Esophagus muscularis mucosa (tissue), 4 donors: ENCODE measurements at regions not wholly inside any gene's neighbourhood (a gene's known extent, or its start where the extent isn't known, plus 50 kb on each side); places are given as distances from the start of the nearest gene placed in this dataset.

ENCODE experiments used
- DNase-seq: peaks from one replicate; pipeline ENCODE4 v3.0.0-alpha.2; 2017; ENCODE audit errors: extremely low spot score
- H3K27ac ChIP-seq, 4 donors: fragments of 200-600 bp; sonication (generic); replicated peaks in 1 of 4; 1 replicate in 3 of 4; 2 replicates in 1 of 4; pipeline ENCODE4 v1.5.1; 2016 to 2019; ENCODE audit warnings: mild to moderate bottlenecking in 1 of 4
- H3K27me3 ChIP-seq, 4 donors: fragments of 200-600 bp; sonication (generic); one replicate each; pipeline versions ENCODE4 v1.5.1 to v1.6.0; 2016 to 2019
- H3K36me3 ChIP-seq, 4 donors: fragments of 200-600 bp; sonication (generic); one replicate each; pipeline ENCODE4 v1.5.1; 2016 to 2019
- H3K4me1 ChIP-seq, 4 donors: fragments of 200-600 bp; sonication (generic); one replicate each; pipeline ENCODE4 v1.5.1; 2016 to 2019
- H3K4me3 ChIP-seq, 4 donors: fragments of 200-600 bp; sonication (generic); 1 replicate in 2 of 4; 2 replicates in 2 of 4; pipeline ENCODE4 v1.5.1; 2016 to 2019; ENCODE audit warnings: mild to moderate bottlenecking in 4 of 4, moderate library complexity in 1 of 4
- H3K9me3 ChIP-seq, 4 donors: fragments of 200-600 bp; sonication (generic); 1 replicate in 3 of 4; 2 replicates in 1 of 4; pipeline ENCODE4 v1.5.1; 2016 to 2019
- EP300 ChIP-seq: sonication (generic); formaldehyde crosslinking; IDR thresholded peaks from one replicate; pipeline ENCODE4 v1.6.1; 2017; ENCODE audit warnings: antibody characterized with exemption
- POLR2A ChIP-seq: fragments of 450-650 bp; IDR thresholded peaks from one replicate; pipeline ENCODE4 v1.6.1; 2017; ENCODE audit warnings: antibody characterized with exemption, moderate library complexity, mild to moderate bottlenecking, low read depth
- POLR2AphosphoS5 ChIP-seq, 2 donors: sonication (generic); formaldehyde crosslinking; IDR thresholded peaks; one replicate each; pipeline ENCODE4 v1.6.1; 2017; ENCODE audit warnings: antibody characterized with exemption in 2 of 2
- WGBS: methylation state at CpG from one replicate; pipeline ENCODE4 v1.1.5; 2018; 5-methylcytosine and 5-hydroxymethylcytosine counted together
- intact Hi-C: fragments of 100-400 bp; cut with DNase I; formaldehyde crosslinking; loops from one replicate; pipeline ENCODE4 v1.15.1; 2023
- TF ChIP-seq, protein P1 (sequence below), 3 experiments: fragments of 200-600 bp in 2 of 3; fragments of 450-650 bp in 1 of 3; sonication (generic) in 2 of 3; IDR thresholded peaks; one replicate each; pipeline ENCODE4 v1.5.1; 2017 to 2019; ENCODE audit warnings: antibody characterized with exemption in 3 of 3, mild to moderate bottlenecking in 2 of 3, moderate library complexity in 1 of 3

DNA sequence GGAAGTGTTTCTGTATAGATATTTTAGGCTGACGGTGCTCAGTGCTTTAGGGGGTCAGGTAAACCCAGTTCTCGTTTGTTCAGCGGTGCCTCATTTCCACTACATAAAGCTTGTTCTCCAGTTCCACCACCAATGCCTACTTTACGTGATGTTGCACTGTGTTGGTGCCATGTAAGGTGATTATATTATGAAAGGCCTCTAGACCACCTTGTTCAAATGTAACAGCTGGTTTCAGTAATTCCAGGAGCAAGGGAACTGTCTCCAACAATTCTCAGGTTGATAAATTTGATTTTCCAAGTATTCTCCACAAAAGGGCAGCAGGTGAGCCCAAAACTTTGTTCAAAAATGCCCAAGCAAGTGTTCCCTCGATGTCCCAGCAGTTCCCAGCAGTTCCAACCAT is 83.7 kb upstream of the SEPTIN5 start:
- no peak for DNase-seq
- 83% methylated on average over 5 of the region's 5 CpGs for WGBS
- Histone ChIP-seq H3K36me3 (no peaks in the 10 kb centered on the region), H3K4me3 (no peak overlapping the region), H3K27ac (no peak overlapping the region), H3K9me3 (no peaks in the 10 kb centered on the region), H3K4me1 (no peaks in the 10 kb centered on the region), H3K27me3 (peaks cover 0 to 51% (median 1%) of the 10 kb centered on the region in 4 donors)
- TF ChIP-seq EP300 (no peak), POLR2AphosphoS5 (IDR thresholded peaks at IDR 0.05) (no peak), POLR2A (no peak)
- TF ChIP-seq, protein P1, sequence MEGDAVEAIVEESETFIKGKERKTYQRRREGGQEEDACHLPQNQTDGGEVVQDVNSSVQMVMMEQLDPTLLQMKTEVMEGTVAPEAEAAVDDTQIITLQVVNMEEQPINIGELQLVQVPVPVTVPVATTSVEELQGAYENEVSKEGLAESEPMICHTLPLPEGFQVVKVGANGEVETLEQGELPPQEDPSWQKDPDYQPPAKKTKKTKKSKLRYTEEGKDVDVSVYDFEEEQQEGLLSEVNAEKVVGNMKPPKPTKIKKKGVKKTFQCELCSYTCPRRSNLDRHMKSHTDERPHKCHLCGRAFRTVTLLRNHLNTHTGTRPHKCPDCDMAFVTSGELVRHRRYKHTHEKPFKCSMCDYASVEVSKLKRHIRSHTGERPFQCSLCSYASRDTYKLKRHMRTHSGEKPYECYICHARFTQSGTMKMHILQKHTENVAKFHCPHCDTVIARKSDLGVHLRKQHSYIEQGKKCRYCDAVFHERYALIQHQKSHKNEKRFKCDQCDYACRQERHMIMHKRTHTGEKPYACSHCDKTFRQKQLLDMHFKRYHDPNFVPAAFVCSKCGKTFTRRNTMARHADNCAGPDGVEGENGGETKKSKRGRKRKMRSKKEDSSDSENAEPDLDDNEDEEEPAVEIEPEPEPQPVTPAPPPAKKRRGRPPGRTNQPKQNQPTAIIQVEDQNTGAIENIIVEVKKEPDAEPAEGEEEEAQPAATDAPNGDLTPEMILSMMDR (IDR thresholded peaks at IDR 0.05): no peak
- intact Hi-C loops: loop anchor here (10.0 kb wide), 1 partner anchor 446 kb away; no protein-coding TSS in a partner anchor

DNA sequence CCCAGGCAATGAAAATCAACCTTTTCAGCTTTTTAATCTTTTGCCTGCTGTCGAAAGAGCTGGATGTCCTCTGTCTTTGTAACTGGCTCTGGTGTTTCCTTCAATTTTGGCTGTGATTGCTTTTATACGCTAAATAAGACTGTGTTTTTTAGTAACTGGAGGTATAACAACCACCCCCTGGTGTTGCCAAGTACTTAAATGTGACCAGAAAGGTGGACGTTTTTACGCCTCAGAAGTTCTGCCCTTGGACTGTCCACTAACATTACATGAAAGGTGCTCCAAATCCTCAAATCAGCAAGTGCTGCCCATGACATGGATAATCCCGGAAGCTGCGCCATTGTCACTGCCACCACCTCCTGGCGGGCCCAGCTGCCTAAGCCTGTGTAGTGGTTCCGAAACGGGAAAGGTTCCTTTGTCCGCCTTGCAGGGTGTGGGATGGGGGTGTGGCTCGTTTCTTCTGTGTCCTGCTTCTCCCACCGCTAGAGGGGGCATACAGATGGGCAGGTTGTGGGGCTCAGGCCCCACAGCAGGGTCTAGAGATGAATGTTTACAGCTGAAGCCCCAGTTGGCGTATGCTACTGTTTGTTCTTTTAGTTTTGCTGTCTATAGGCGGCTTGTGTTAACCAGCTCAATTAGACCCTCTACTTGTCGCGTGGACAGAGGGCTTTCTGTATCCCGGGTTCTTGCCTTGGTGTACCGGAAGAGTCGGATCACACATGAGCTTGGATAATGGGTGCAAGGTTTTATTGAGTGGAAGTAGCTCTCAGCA is 82.2 kb upstream of the SEPTIN5 start:
- TF ChIP-seq EP300: no peak
- TF ChIP-seq, protein P1 (IDR thresholded peaks at IDR 0.05): peak in 2 of 3 experiments; percentile 19 to 23
- no peak for TF ChIP-seq POLR2AphosphoS5 (IDR thresholded peaks at IDR 0.05)
- peaks cover 0 to 37% (median 1%) of the 10 kb centered on the region in 4 donors for H3K27me3 ChIP-seq
- 70% methylated on average over 16 of the region's 19 CpGs for WGBS
- intact Hi-C loops: loop anchor here (10.0 kb wide), 1 partner anchor 447 kb away; no protein-coding TSS in a partner anchor
- H3K4me3 ChIP-seq: no peak overlapping the region
- H3K36me3 ChIP-seq: no peaks in the 10 kb centered on the region
- H3K4me1 ChIP-seq: no peaks in the 10 kb centered on the region
- no peaks in the 10 kb centered on the region for H3K9me3 ChIP-seq
- H3K27ac ChIP-seq: no peak overlapping the region
- no peak for DNase-seq

GRCh38 chr22:19632668-19633148 is 81.6 kb upstream of the SEPTIN5 start:
- Histone ChIP-seq H3K27ac (no peak overlapping the region), H3K9me3 (no peaks in the 10 kb centered on the region), H3K4me3 (no peak overlapping the region), H3K27me3 (peaks cover 0 to 34% (median 1%) of the 10 kb centered on the region in 4 donors), H3K4me1 (no peaks in the 10 kb centered on the region), H3K36me3 (no peaks in the 10 kb centered on the region)
- 81% methylated on average over 17 of the region's 17 CpGs for WGBS
- intact Hi-C loops: loop anchor here (10.0 kb wide), 1 partner anchor 448 kb away; no protein-coding TSS in a partner anchor
- TF ChIP-seq EP300 (no peak), POLR2A (no peak), POLR2AphosphoS5 (IDR thresholded peaks at IDR 0.05) (no peak)
- TF ChIP-seq, protein P1 (IDR thresholded peaks at IDR 0.05): no peak
- DNase-seq: no peak

DNA sequence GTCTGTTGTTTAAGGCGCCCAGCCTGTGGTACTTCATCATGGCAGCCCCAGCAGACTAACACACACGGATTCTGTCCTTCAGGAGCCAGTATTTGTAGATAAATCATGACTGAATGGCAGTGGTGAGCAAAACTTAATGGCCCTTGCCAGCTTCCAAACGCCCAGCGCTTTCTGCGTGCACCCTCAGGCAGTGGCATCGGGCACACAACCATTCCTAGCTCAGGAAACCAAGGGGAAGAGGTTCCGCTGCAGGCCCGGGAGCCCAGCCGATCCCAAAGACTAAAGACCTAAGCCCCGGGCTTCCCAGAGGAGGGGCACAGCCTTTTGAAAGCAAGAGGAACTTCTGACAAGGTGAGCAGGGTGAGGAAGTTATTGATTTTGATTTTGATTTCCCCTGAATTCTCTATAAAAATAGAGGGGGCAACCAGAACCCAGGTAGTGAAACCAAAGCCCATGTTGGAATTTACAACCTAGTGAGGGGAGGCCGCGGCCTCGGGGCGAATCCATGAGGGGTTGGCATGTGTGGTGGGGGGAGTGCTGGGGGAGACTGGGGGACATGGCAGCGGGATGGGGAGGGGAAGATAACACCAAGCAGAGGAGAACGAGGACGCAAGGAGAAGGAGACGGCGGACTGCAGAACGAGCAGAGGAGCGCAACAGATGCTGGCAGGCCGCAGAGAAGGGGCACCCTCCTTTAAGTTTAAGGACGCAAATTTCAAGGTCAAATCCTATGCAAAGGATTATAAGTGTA is 79.9 kb upstream of the SEPTIN5 start:
- Histone ChIP-seq H3K27ac (no peak overlapping the region), H3K36me3 (no peaks in the 10 kb centered on the region), H3K27me3 (peaks cover 0 to 27% (median 0%) of the 10 kb centered on the region in 4 donors), H3K4me3 (no peak overlapping the region), H3K4me1 (no peaks in the 10 kb centered on the region), H3K9me3 (no peaks in the 10 kb centered on the region)
- intact Hi-C loops: loop anchor here (10.0 kb wide), 1 partner anchor 450 kb away; no protein-coding TSS in a partner anchor
- 88% methylated on average over 23 of the region's 23 CpGs for WGBS
- TF ChIP-seq EP300 (no peak), POLR2AphosphoS5 (IDR thresholded peaks at IDR 0.05) (no peak), POLR2A (no peak)
- TF ChIP-seq, protein P1 (IDR thresholded peaks at IDR 0.05): no peak
- DNase-seq: no peak
